HepG2 (cell line): ENCODE measurements at regions not wholly inside any gene's neighbourhood (a gene's known extent, or its start where the extent isn't known, plus 50 kb on each side); places are given as distances from the start of the nearest gene placed in this dataset.

Experiments
- ATAC-seq: fragments of 200-7000 bp; cut with Tn5 transposase; 3 replicates; pipeline ENCODE4 v1.9.1; 2020; ENCODE audit warnings: mild to moderate bottlenecking, moderate library complexity
- BruUV-seq: library from RNA; stranded (reverse); fragments of 400-500 nt; replicated peaks from 2 replicates; lab custom pipeline; 2021; lab: Mats Ljungman, UMichigan
- CTCF ChIA-PET: fragments of 300-600 bp; formaldehyde crosslinking; extraction: SDS; loops from one replicate; lab custom pipeline; 2021; ENCODE audit warnings: low total read pairs, inconsistent platforms, low intra/inter-chr PET ratio; lab: Yijun Ruan, JAX
- POLR2A ChIA-PET: fragments of 350-600 bp; sonication (Branson Sonifier 250); formaldehyde crosslinking; loops from one replicate; lab custom pipeline; 2020; ENCODE audit warnings: antibody characterized with exemption, inconsistent platforms; lab: Yijun Ruan, JAX
- DNase-seq: peaks from one replicate; pipeline ENCODE4 v3.0.0-alpha.2; 2015; ENCODE audit warnings: low spot score
- FAIRE-seq: peaks from 3 replicates; lab custom pipeline; 2011; peaks lifted over from hg19 to GRCh38; lab: Jason Lieb, UNC
- H2AFZ ChIP-seq: one replicate; pipeline ENCODE4 v1.6.1; 2011; ENCODE audit warnings: low read length, inconsistent platforms
- H3K27ac ChIP-seq: fragments of 300-600 bp; 3 replicates; pipeline ENCODE4 v1.8.0; 2011; ENCODE audit warnings: mixed run types, mild to moderate bottlenecking, mixed read lengths, low read length, inconsistent platforms; ENCODE audit not compliant: insufficient read depth; ENCODE audit errors: extremely low read length
- H3K27me3 ChIP-seq, 2 experiments: fragments of 200-600 bp in 1 of 2; 2 replicates in 1 of 2; 3 replicates in 1 of 2; pipeline versions ENCODE4 v1.6.0 to v1.8.0; 2011; ENCODE audit warnings: low read length in 2 of 2, mild to moderate bottlenecking in 2 of 2, moderate library complexity in 2 of 2, inconsistent platforms in 1 of 2; ENCODE audit not compliant: insufficient read depth in 2 of 2, control insufficient read depth in 1 of 2
- H3K36me3 ChIP-seq, 2 experiments: fragments of 200-600 bp in 1 of 2; replicated peaks in 1 of 2; 2 replicates in 1 of 2; 3 replicates in 1 of 2; pipeline versions ENCODE4 v1.5.1 to v1.8.0; 2011; ENCODE audit warnings: low read length in 2 of 2, inconsistent platforms in 1 of 2; ENCODE audit not compliant: insufficient read depth in 2 of 2, control insufficient read depth in 1 of 2
- H3K4me1 ChIP-seq: 2 replicates; pipeline ENCODE4 v1.5.1; 2012; ENCODE audit warnings: low read length, inconsistent platforms; ENCODE audit not compliant: insufficient read depth
- H3K4me2 ChIP-seq: 2 replicates; pipeline ENCODE4 v1.6.0; 2011; ENCODE audit warnings: low read depth, low read length, inconsistent platforms
- H3K4me3 ChIP-seq, 3 experiments: fragments of 200-600 bp in 1 of 3; sonication (generic), shearing (Covaris generic) in 1 of 3; replicated peaks in 1 of 3; 2 replicates each; pipeline ENCODE4 v1.5.1; 2011 to 2016; ENCODE audit warnings: low read length in 3 of 3, inconsistent platforms in 2 of 3, low read depth in 2 of 3, mild to moderate bottlenecking in 2 of 3, control low read depth in 1 of 3, mixed read lengths in 1 of 3; ENCODE audit not compliant: insufficient read depth in 1 of 3
- H3K79me2 ChIP-seq: one replicate; pipeline ENCODE4 v1.6.1; 2011; ENCODE audit warnings: low read length, inconsistent platforms; ENCODE audit not compliant: insufficient read depth
- H3K9ac ChIP-seq: 2 replicates; pipeline ENCODE4 v1.6.0; 2011; ENCODE audit warnings: mild to moderate bottlenecking, low read depth, low read length, inconsistent platforms; ENCODE audit not compliant: insufficient read depth
- H3K9me3 ChIP-seq: 2 replicates; pipeline ENCODE4 v1.5.1; 2012; ENCODE audit warnings: mild to moderate bottlenecking, low read length
- H4K20me1 ChIP-seq: 2 replicates; pipeline ENCODE4 v1.6.0; 2011; ENCODE audit warnings: inconsistent platforms, mild to moderate bottlenecking, low read length, moderate library complexity; ENCODE audit not compliant: insufficient read depth
- MIXL1 ChIP-seq: IDR thresholded peaks from 2 replicates; pipeline ENCODE4 v1.6.1; 2016
- REST ChIP-seq, 2 experiments: IDR thresholded peaks; 2 replicates each; pipeline ENCODE4 v1.6.1; 2011 to 2012; ENCODE audit warnings: low read length in 2 of 2, borderline replicate concordance in 1 of 2, low read depth in 1 of 2, mild to moderate bottlenecking in 1 of 2, moderate library complexity in 1 of 2
- ZNF20 ChIP-seq: sonication (generic); formaldehyde crosslinking; IDR thresholded peaks from 2 replicates; pipeline ENCODE4 v1.4.0; 2020; ENCODE audit warnings: mild to moderate bottlenecking, moderate library complexity, missing genetic modification reagents
- ZNF512 ChIP-seq: sonication (generic); formaldehyde crosslinking; IDR thresholded peaks from 2 replicates; pipeline ENCODE4 v1.4.0; 2020; ENCODE audit warnings: mild to moderate bottlenecking, missing genetic modification reagents
- WGBS: methylation state at CpG from one replicate; pipeline ENCODE4 v1.1.6; 2017; ENCODE audit warnings: low lambda C conversion rate; 5-methylcytosine and 5-hydroxymethylcytosine counted together
- in situ Hi-C: cut with HindIII; loops from 2 replicates; pipeline ENCODE4 v1.10.0; 2017; ENCODE audit warnings: low pct_unique_long_range_greater_than_20kb; ENCODE audit not compliant: extremely low pct_ligation_motif_present
- intact Hi-C: fragments of 100-400 bp; cut with micrococcal nuclease; formaldehyde crosslinking; loops from one replicate; pipeline ENCODE4 v1.10.0; 2022; ENCODE audit not compliant: unreplicated experiment

GRCh38 chr7:32316839-32317238 is 173.3 kb downstream of the LSM5 start:
- ATAC-seq (no peak), DNase-seq (no peak), FAIRE-seq (no peak)
- ChIA-PET CTCF (no interaction called here), POLR2A (no interaction called here)
- no peak for TF ChIP-seq ZNF20 (CRISPR knock-in tag)
- TF ChIP-seq ZNF512 = no peak
- no peak for TF ChIP-seq REST (IDR thresholded peaks at IDR 0.05; ENCODE audit: borderline replicate concordance in 1 of 2, low read depth in 1 of 2, low read length in 2 of 2)
- TF ChIP-seq MIXL1 (CRISPR knock-in tag) = no peak
- H3K9ac ChIP-seq = no peak overlapping the region
- in situ Hi-C loops (no loop called here), intact Hi-C loops (no loop called here)
- H3K79me2 ChIP-seq = no peaks in the 10 kb centered on the region
- no peaks in the 10 kb centered on the region for H3K9me3 ChIP-seq
- no peaks in the 10 kb centered on the region for H3K36me3 ChIP-seq
- no peak overlapping the region for H3K4me2 ChIP-seq
- 70% methylated on average over 4 of the region's 4 CpGs for whole genome bisulfite sequencing
- H3K4me1 ChIP-seq = no peaks in the 10 kb centered on the region
- H3K4me3 ChIP-seq = no peak overlapping the region
- no peaks in the 10 kb centered on the region for H4K20me1 ChIP-seq
- no peak overlapping the region for H2AFZ ChIP-seq
- no TSS peak for BruUV-seq
- peaks cover 5 to 25% of the 10 kb centered on the region in 2 experiments; a peak in 3 of 5 replicates for H3K27me3 ChIP-seq
- H3K27ac ChIP-seq = no peak overlapping the region
